Calu3 (cell line): ENCODE measurements at regions not wholly inside any gene's neighbourhood (a gene's known extent, or its start where the extent isn't known, plus 50 kb on each side); places are given as distances from the start of the nearest gene placed in this dataset.

Experiments used
- BruUV-seq: library from RNA; stranded (reverse); fragments of 400-500 nt; replicated peaks from 2 replicates; lab custom pipeline; 2021; lab: Mats Ljungman, UMichigan
- CTCF ChIA-PET: fragments of 300-600 bp; sonication (Branson Sonifier 250); formaldehyde crosslinking; loops from one replicate; lab custom pipeline; 2022; ENCODE audit warnings: antibody characterized with exemption; lab: Charles Lee
- DNase-seq: peaks from one replicate; pipeline ENCODE4 v3.0.0; 2022
- H3K27ac Mint-ChIP-seq: one replicate; pipeline ENCODE4 v1.8.0; 2022; ENCODE audit warnings: mixed read lengths; ENCODE audit not compliant: unreplicated experiment
- H3K27me3 Mint-ChIP-seq: one replicate; pipeline ENCODE4 v1.8.0; 2022; ENCODE audit warnings: mixed read lengths; ENCODE audit not compliant: unreplicated experiment
- H3K36me3 Mint-ChIP-seq: one replicate; pipeline ENCODE4 v1.8.0; 2022; ENCODE audit warnings: mild to moderate bottlenecking, moderate library complexity, mixed read lengths; ENCODE audit not compliant: insufficient read depth, unreplicated experiment
- H3K4me1 Mint-ChIP-seq: one replicate; pipeline ENCODE4 v1.8.0; 2022; ENCODE audit warnings: mild to moderate bottlenecking, low read depth, mixed read lengths; ENCODE audit not compliant: unreplicated experiment
- H3K4me3 Mint-ChIP-seq: one replicate; pipeline ENCODE4 v1.8.0; 2022; ENCODE audit warnings: mild to moderate bottlenecking, low read depth, moderate library complexity, mixed read lengths; ENCODE audit not compliant: unreplicated experiment
- H3K9me3 Mint-ChIP-seq: one replicate; pipeline ENCODE4 v1.8.0; 2022; ENCODE audit warnings: low read depth, mixed read lengths; ENCODE audit not compliant: unreplicated experiment
- intact Hi-C: fragments of 100-400 bp; cut with micrococcal nuclease; formaldehyde crosslinking; loops from one replicate; pipeline ENCODE4 v1.10.0; 2022; ENCODE audit not compliant: unreplicated experiment
- TF ChIP-seq, protein P1 (sequence below): fragments of 200-600 bp; IDR thresholded peaks from one replicate; pipeline ENCODE4 v1.8.0; 2022; ENCODE audit warnings: antibody characterized with exemption; ENCODE audit not compliant: unreplicated experiment

GRCh38 chr7:17548014-17548653 lies 249.7 kb downstream of the AHR start:
- DNase-seq: no peak
- no peaks in the 10 kb centered on the region for H3K4me1 Mint-ChIP-seq
- H3K27me3 Mint-ChIP-seq: no peaks in the 10 kb centered on the region
- no peak overlapping the region for H3K4me3 Mint-ChIP-seq
- TF ChIP-seq, protein P1, sequence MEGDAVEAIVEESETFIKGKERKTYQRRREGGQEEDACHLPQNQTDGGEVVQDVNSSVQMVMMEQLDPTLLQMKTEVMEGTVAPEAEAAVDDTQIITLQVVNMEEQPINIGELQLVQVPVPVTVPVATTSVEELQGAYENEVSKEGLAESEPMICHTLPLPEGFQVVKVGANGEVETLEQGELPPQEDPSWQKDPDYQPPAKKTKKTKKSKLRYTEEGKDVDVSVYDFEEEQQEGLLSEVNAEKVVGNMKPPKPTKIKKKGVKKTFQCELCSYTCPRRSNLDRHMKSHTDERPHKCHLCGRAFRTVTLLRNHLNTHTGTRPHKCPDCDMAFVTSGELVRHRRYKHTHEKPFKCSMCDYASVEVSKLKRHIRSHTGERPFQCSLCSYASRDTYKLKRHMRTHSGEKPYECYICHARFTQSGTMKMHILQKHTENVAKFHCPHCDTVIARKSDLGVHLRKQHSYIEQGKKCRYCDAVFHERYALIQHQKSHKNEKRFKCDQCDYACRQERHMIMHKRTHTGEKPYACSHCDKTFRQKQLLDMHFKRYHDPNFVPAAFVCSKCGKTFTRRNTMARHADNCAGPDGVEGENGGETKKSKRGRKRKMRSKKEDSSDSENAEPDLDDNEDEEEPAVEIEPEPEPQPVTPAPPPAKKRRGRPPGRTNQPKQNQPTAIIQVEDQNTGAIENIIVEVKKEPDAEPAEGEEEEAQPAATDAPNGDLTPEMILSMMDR: no peak
- intact Hi-C loops: no loop called here
- no peaks in the 10 kb centered on the region for H3K36me3 Mint-ChIP-seq
- BruUV-seq: no TSS peak
- CTCF ChIA-PET: interaction anchor here (0.6 kb wide), 1 partner anchor 559 kb away, joined by 3 read pairs; no protein-coding TSS in a partner anchor
- no peaks in the 10 kb centered on the region for H3K9me3 Mint-ChIP-seq
- H3K27ac Mint-ChIP-seq: no peak overlapping the region

GRCh38 chr7:17549406-17549805 lies 251.0 kb downstream of the AHR start:
- CTCF ChIA-PET: no interaction called here

GRCh38 chr7:17552373-17552772 lies 253.9 kb downstream of the AHR start:
- no TSS peak for BruUV-seq
- TF ChIP-seq, protein P1: no peak

More at GRCh38 chr7:17549406-17549805, 251.0 kb downstream of the AHR start:
- no peak overlapping the region for H3K4me3 Mint-ChIP-seq
- no peak overlapping the region for H3K27ac Mint-ChIP-seq
- no peaks in the 10 kb centered on the region for H3K36me3 Mint-ChIP-seq
- H3K4me1 Mint-ChIP-seq: peaks cover 5% of the 10 kb centered on the region
- H3K9me3 Mint-ChIP-seq: peaks cover under 1% of the 10 kb centered on the region
- BruUV-seq: no TSS peak
- no peak for DNase-seq
- intact Hi-C loops: no loop called here
- H3K27me3 Mint-ChIP-seq: no peaks in the 10 kb centered on the region
- TF ChIP-seq, protein P1: no peak

DNA sequence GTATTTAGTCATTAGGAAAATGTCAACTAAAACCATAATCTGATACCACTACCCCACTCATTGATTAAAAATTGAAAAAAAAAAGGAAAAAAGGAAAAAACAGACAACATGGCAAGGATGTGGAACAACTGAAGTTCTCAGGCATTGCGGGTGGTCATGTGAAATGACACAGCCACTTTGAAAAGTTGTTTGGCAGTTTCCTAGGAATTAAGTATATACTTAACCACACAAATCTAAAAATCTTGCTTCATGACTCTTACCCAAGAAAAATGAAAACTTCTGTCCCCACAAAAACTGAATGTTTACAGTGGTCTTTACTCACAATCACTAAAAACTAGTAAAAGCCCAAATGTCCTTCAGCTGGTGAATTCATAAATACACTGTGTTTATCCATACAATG lies 254.5 kb downstream of the AHR start:
- H3K4me1 Mint-ChIP-seq: peaks cover 39% of the 10 kb centered on the region
- H3K36me3 Mint-ChIP-seq: peaks cover 6% of the 10 kb centered on the region
- no peak overlapping the region for H3K27ac Mint-ChIP-seq
- CTCF ChIA-PET: no interaction called here
- peaks cover 4% of the 10 kb centered on the region for H3K9me3 Mint-ChIP-seq
- TF ChIP-seq, protein P1: no peak
- no peak overlapping the region for H3K4me3 Mint-ChIP-seq
- no peak for DNase-seq
- BruUV-seq: no TSS peak
- no peaks in the 10 kb centered on the region for H3K27me3 Mint-ChIP-seq
- intact Hi-C loops: no loop called here

More at GRCh38 chr7:17552373-17552772, 253.9 kb downstream of the AHR start:
- intact Hi-C loops: no loop called here
- Mint-ChIP-seq H3K27ac (no peak overlapping the region), H3K9me3 (peaks cover 4% of the 10 kb centered on the region), H3K27me3 (no peaks in the 10 kb centered on the region), H3K36me3 (peaks cover 4% of the 10 kb centered on the region), H3K4me3 (no peak overlapping the region), H3K4me1 (peaks cover 33% of the 10 kb centered on the region)
- no peak for DNase-seq
- CTCF ChIA-PET: no interaction called here
